ENCODE measurements at regions not wholly inside any gene's neighbourhood (a gene's known extent, or its start where the extent isn't known, plus 50 kb on each side); places are given as distances from the start of the nearest gene placed in this dataset.

- POLR2A ChIA-PET (ENCODE audit: unreplicated experiment): interaction anchor here (0.6 kb wide), 1 partner anchor 270 kb away, joined by 7 read pairs; no protein-coding TSS in a partner anchor
- no peaks in the 10 kb centered on the region for H3K36me3 ChIP-seq (ENCODE audit: control insufficient read depth, insufficient read depth, low read length)
- no peak overlapping the region for H2BK20ac ChIP-seq (ENCODE audit: low read depth, low read length)
- H2BK5ac ChIP-seq (ENCODE audit: low read depth, low read length, poor library complexity, severe bottlenecking): no peak overlapping the region
- H2BK15ac ChIP-seq (ENCODE audit: low read depth, low read length): no peak overlapping the region
- CTCF ChIA-PET: no interaction called here
- no peaks in the 10 kb centered on the region for H4K20me1 ChIP-seq (ENCODE audit: insufficient read depth, low read length)
- H3K9ac ChIP-seq (ENCODE audit: low read depth, low read length): no peak overlapping the region
- H3K18ac ChIP-seq (ENCODE audit: low read depth, low read length): no peak overlapping the region
- no peak overlapping the region for H2BK120ac ChIP-seq (ENCODE audit: low read depth, low read length)
- dilution Hi-C loops (cut with HindIII; ENCODE audit: low sequenced_read_pairs, unreplicated experiment): no loop called here
- no peaks in the 10 kb centered on the region for H3K27me3 ChIP-seq (ENCODE audit: control insufficient read depth, insufficient read depth, low read length)
- no peak overlapping the region for H2AK5ac ChIP-seq (ENCODE audit: low read depth, low read length)
- ATAC-seq (ENCODE audit: low read depth): no peak
- no peak overlapping the region for H4K5ac ChIP-seq (ENCODE audit: low read depth, low read length)
- H3K9me1 ChIP-seq (ENCODE audit: insufficient read depth, low read length): no peaks in the 10 kb centered on the region
- no TSS peak for BruUV-seq (replicated peaks)
- intact Hi-C loops (cut with micrococcal nuclease): no loop called here
- H3K4me1 ChIP-seq (ENCODE audit: control insufficient read depth, insufficient read depth, low read length): no peaks in the 10 kb centered on the region
- no peak overlapping the region for H4K91ac ChIP-seq (ENCODE audit: insufficient read depth, low read depth, low read length)
- TF ChIP-seq CTCF (conservative IDR thresholded peaks at IDR 0.05; ENCODE audit: low read depth, low read length) (no peak), POLR2A (IDR thresholded peaks at IDR 0.05; ENCODE audit: low read depth, low read length) (no peak), MXI1 (IDR thresholded peaks at IDR 0.05; ENCODE audit: borderline replicate concordance, low read depth, low read length) (no peak), MAFK (IDR thresholded peaks at IDR 0.05; ENCODE audit: low read depth, low read length) (no peak), RFX5 (IDR thresholded peaks at IDR 0.05; ENCODE audit: low read depth, low read length) (no peak), NFE2L2 (IDR thresholded peaks at IDR 0.05; ENCODE audit: low read depth, low read length) (no peak)
- no peak overlapping the region for H3K56ac ChIP-seq (ENCODE audit: extremely low read depth, insufficient read depth, low read length)
- H2AFZ ChIP-seq (replicated peaks; ENCODE audit: low read length, poor library complexity): no peak overlapping the region
- no peaks in the 10 kb centered on the region for H3K79me1 ChIP-seq (ENCODE audit: low read depth in 1 of 2, low read length in 2 of 2)
- no CpG with 5 or more reads among the region's 3 CpGs for WGBS, 2 experiments (ENCODE audit: extremely low coverage in 2 of 2, insufficient read length in 1 of 2)
- no peak for DNase-seq
- H2AK9ac ChIP-seq (replicated peaks; ENCODE audit: low read depth, low read length, poor library complexity): no peak overlapping the region
- H4K8ac ChIP-seq (ENCODE audit: low read depth in 2 of 2, low read length in 2 of 2): no peak overlapping the region
- no peak overlapping the region for H3K4me3 ChIP-seq (ENCODE audit: insufficient read depth, low read depth, low read length)
- peaks cover 1% of the 10 kb centered on the region for H3K9me3 ChIP-seq (ENCODE audit: control insufficient read depth, insufficient read depth, low read length)
- H3K4me2 ChIP-seq (ENCODE audit: low read depth, low read length): no peak overlapping the region
- H3K27ac ChIP-seq (ENCODE audit: insufficient read depth, low read length): no peak overlapping the region
- H3K14ac ChIP-seq (replicated peaks; ENCODE audit: low read depth, low read length): no peak overlapping the region
- H3K23ac ChIP-seq (ENCODE audit: low read depth, low read length): no peak overlapping the region
- in situ Hi-C loops (cut with MboI; ENCODE audit: low sequenced_read_pairs): no loop called here
- H3K4ac ChIP-seq (ENCODE audit: low read depth, low read length): no peak overlapping the region
Observed at GRCh38 chr3:165434516-165434915, 238.3 kb upstream of the SLITRK3 start.

Data from IMR-90 (cell line).